AG10803 (cell line): ENCODE measurements at regions not wholly inside any gene's neighbourhood (a gene's known extent, or its start where the extent isn't known, plus 50 kb on each side); places are given as distances from the start of the nearest gene placed in this dataset.
"Not testable (repeated sequence)": the region's sequence is repeated elsewhere in the genome, so short reads cannot be mapped to it uniquely, and the experiment has no call there.

Experiments
- DNase-seq: peaks from one replicate; pipeline ENCODE4 v3.0.0; 2010; ENCODE audit warnings: low read depth
- H3K4me3 ChIP-seq: 2 replicates; pipeline ENCODE4 v1.5.1; 2011; ENCODE audit warnings: mild to moderate bottlenecking, low read length, control low read depth
- TF ChIP-seq, protein P1 (sequence below): conservative IDR thresholded peaks from 2 replicates; pipeline ENCODE4 v1.5.1; 2011; ENCODE audit warnings: mild to moderate bottlenecking, low read length, control low read depth, inconsistent platforms

DNA sequence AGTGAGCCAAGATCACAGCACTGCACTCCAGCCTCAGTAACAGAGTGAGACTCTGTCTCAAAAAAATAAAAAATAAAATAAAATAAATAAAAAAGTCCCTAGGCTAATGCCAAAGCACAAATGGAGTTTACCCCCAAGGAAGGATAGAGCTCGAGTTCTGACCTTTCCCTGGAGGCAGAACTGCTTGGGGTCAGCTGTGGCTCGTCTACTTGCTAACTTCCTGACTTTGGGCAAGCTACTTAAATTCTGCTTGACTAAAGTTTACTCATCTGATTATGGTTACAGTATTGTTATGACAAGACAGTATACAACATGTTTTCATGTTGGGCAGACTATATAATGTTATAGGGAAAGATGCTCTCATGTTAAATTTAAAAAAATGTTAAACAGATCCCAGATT lies 359.2 kb downstream of the DNAH5 start:
- H3K4me3 ChIP-seq: no peak overlapping the region
- DNase-seq: no peak
- TF ChIP-seq, protein P1, sequence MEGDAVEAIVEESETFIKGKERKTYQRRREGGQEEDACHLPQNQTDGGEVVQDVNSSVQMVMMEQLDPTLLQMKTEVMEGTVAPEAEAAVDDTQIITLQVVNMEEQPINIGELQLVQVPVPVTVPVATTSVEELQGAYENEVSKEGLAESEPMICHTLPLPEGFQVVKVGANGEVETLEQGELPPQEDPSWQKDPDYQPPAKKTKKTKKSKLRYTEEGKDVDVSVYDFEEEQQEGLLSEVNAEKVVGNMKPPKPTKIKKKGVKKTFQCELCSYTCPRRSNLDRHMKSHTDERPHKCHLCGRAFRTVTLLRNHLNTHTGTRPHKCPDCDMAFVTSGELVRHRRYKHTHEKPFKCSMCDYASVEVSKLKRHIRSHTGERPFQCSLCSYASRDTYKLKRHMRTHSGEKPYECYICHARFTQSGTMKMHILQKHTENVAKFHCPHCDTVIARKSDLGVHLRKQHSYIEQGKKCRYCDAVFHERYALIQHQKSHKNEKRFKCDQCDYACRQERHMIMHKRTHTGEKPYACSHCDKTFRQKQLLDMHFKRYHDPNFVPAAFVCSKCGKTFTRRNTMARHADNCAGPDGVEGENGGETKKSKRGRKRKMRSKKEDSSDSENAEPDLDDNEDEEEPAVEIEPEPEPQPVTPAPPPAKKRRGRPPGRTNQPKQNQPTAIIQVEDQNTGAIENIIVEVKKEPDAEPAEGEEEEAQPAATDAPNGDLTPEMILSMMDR: no peak

DNA sequence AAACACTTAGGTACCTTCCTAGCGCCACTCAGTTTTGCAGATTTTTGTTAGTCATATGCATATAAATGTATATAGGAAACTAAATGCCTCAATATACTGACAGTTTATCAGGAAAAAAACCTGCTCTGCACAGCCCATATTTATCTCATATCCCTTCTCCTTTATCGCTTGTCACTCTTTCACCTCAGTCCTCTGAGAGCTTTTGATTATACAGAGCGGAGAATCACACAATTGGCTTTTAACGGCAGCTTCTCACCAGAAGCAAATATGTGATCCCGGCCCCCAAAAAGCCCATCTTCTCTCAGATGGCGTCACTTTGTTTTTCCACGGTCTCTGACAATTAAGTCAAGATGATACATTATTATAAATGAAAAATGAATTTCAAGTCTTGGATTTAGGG lies 362.6 kb downstream of the DNAH5 start:
- DNase-seq: no peak
- TF ChIP-seq, protein P1: no peak
- H3K4me3 ChIP-seq: no peak overlapping the region

DNA sequence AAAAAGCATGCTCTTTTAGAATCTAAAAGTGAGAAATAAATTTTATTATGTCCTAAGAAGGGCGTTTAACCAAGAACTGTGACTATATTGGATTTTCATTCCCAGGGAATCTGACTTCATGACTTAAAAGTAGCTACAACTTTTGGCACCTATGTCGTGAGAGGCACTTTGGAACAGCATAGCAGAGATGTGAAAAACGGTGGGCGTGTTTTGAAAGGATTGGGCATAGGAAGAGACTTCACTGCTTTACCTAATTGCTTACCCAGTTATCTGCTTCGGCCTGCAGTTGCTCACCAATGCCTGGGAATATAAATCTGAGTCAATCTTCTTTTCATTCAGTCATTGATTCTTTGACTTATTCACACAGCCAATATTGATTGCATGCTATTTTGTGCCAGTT lies 363.4 kb downstream of the DNAH5 start:
- TF ChIP-seq, protein P1: no peak
- no peak for DNase-seq
- H3K4me3 ChIP-seq: no peak overlapping the region

DNA sequence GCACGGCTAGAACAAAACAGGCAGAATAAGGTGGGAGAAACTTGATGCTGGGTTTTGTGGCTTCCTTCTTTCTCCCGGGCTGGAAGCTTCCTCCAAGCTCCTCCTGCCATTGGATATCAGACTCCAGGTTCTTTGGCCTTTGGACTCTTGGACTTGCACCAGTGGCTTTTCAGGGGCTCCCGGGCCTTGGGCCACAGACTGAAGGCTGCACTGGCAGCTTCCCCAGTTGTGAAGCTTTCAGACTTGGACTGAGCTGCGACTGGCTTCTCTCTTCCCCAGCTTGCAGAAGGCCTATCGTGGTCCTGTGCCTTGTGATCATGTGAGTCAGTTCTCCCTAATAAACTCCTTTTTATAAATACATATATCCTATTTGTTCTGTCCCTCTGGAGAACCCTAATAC lies 364.4 kb downstream of the DNAH5 start:
- no peak for DNase-seq
- no peak overlapping the region for H3K4me3 ChIP-seq
- TF ChIP-seq, protein P1: no peak

DNA sequence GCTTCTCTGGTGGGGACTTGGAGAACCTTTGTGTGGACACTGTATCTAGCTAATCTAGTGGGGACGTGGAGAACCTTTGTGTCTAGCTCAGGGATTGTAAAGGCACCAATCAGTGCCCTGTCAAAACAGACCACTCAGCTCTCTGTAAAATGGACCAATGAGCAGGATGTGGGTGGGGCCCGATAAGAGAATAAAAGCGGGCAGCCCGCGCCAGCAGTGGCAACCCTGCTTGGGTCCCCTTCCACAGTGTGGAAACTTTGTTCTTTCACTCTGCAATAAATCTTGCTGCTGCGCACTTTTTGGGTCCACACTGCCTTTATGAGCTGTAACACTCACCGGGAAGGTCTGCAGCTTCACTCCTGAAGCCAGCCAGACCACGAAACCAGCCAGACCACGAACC lies 365.4 kb downstream of the DNAH5 start:
- DNase-seq, H3K4me3 ChIP-seq: not testable (repeated sequence)

DNA sequence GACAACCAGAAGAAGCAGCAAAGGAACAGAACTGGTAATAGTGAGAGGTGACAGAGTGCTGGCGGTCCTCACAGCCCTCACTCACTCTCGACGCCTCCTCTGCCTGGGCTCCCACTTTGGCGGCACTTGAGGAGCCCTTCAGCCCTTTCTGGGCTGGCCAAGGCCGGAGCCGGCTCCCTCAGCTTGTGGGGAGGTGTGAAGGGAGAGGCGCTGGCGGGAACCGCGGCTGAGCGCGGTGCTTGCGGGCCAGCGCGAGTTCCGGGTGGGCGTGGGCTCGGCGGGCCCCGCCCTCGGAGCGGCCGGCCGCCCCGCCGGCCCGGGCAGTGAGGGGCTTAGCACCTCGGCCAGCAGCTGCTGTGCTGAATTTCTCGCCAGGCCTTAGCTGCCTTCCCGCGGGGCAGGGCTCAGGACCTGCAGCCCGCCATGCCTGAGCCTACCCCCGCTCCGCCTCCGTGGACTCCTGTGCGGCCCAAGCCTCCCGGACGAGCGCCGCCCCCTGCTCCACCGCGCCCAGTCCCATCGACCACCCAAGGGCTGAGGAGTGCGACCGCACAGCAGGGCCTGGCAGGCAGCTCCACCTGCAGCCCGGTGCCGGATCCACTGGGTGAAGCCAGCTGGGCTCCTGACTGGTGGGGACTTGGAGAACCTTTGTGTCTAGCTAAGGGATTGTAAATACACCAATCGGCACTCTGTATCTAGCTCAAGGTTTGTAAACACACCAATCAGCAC lies 366.0 kb downstream of the DNAH5 start:
- not testable (repeated sequence) for H3K4me3 ChIP-seq, DNase-seq

DNA sequence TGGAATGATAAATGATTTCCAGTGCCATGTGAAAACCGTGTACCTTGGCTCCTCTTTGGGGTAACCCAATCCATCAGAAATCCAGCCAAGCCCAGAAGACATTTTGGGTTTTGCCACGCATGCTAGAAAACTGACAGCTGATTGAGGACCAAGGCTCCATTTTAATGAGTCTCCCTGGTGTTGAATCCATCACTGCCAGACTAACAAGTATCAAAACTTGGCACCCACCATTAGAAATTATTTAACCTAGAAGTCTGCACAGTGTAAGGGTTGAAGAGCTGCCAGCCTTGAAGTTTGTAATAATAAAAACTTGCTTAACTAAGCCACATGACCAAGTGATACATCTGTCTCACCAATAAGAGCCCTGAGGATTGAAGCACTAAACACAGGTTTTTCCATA lies 369.9 kb downstream of the DNAH5 start:
- H3K4me3 ChIP-seq: no peak overlapping the region
- DNase-seq: peak; percentile 42
- TF ChIP-seq, protein P1: no peak

DNA sequence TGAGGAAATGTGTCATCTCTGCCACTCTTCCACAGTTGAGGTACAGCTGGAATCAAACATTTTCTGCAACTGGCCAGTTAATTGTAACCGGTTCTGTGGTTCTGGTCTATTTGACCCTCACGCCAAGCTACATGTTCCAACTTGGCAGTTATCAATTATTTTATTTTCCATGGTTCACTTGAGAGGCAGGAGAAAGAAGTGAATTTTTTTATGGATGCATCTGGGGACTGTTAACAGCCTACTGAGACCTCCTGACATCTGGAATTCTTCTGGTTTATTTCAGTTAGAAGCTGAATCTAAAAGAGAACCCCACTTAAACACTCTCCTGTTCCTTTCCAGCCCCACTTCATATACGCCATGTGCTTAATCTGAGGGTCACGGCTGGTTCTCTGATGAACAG lies 372.3 kb downstream of the DNAH5 start:
- TF ChIP-seq, protein P1: no peak
- H3K4me3 ChIP-seq: no peak overlapping the region
- DNase-seq: no peak
